ENCODE measurements at regions not wholly inside any gene's neighbourhood (a gene's known extent, or its start where the extent isn't known, plus 50 kb on each side); places are given as distances from the start of the nearest gene placed in this dataset.

DNA sequence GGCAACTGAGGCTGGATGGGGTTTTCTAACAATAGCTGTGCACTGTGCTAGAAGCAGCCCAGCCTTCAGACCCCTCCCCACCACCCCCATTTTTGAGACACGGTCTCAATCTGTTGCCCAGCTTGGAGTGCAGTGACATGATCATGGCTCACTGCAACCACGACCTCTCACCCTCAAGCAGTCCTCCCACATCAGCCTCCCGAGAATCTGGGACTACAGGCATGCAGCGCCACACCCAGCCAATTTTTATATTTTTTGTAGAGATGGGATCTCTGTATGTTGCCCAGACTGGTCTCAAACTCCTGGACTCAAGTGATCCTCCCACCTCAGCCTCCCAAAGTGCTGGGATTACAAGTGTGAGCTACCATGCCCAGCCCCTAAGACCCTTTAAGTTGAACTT lies 182.5 kb downstream of the DRD1 start:
- no peak for DNase-seq (ENCODE audit: low read depth in 6 of 9, low spot score in 9 of 9)
- Histone ChIP-seq H3K36me3 (ENCODE audit: control insufficient read depth in 2 of 2, insufficient read depth in 2 of 2, low read length in 1 of 2) (no peaks in the 10 kb centered on the region), H3K4me3 (ENCODE audit: low read length in 2 of 2) (no peak overlapping the region), H3K9me3 (ENCODE audit: control insufficient read depth in 2 of 2, insufficient read depth in 1 of 2, low read length in 1 of 2) (no peaks in the 10 kb centered on the region), H3K27ac (ENCODE audit: low read depth in 1 of 2, low read length in 1 of 2) (no peak overlapping the region), H3K27me3 (ENCODE audit: control insufficient read depth in 2 of 2, insufficient read depth in 1 of 2, low read length in 1 of 2) (no peaks in the 10 kb centered on the region), H3K4me1 (ENCODE audit: control insufficient read depth in 2 of 2, insufficient read depth in 2 of 2, low read length in 2 of 2) (no peaks in the 10 kb centered on the region)
- 90% methylated on average over 4 of the region's 4 CpGs for WGBS

DNA sequence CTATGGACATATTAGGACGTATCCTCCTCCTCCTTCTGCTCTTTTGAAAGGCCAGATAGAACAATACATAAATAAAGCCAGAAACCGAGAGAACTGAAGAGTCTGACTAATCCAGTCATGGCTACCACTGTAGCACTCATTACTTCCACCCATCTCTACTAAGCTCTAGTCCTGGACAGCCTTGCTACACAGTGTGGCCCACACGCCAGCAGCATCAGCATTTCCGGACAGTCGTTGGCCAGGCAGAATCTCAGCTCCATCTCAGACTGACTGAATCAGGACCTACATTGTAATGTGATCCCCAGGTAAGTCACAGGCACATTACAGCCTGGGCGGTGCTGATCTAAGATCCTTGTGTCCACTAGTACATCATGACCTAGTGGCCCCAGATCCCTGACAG lies 182.9 kb downstream of the DRD1 start:
- no peak for DNase-seq (ENCODE audit: low read depth in 6 of 9, low spot score in 9 of 9)
- Histone ChIP-seq H3K36me3 (ENCODE audit: control insufficient read depth in 2 of 2, insufficient read depth in 2 of 2, low read length in 1 of 2) (no peaks in the 10 kb centered on the region), H3K4me1 (ENCODE audit: control insufficient read depth in 2 of 2, insufficient read depth in 2 of 2, low read length in 2 of 2) (no peaks in the 10 kb centered on the region), H3K27ac (ENCODE audit: low read depth in 1 of 2, low read length in 1 of 2) (no peak overlapping the region), H3K9me3 (ENCODE audit: control insufficient read depth in 2 of 2, insufficient read depth in 1 of 2, low read length in 1 of 2) (no peaks in the 10 kb centered on the region), H3K4me3 (ENCODE audit: low read length in 2 of 2) (no peak overlapping the region), H3K27me3 (ENCODE audit: control insufficient read depth in 2 of 2, insufficient read depth in 1 of 2, low read length in 1 of 2) (no peaks in the 10 kb centered on the region)
- 88% methylated on average over 6 of the region's 6 CpGs for WGBS

DNA sequence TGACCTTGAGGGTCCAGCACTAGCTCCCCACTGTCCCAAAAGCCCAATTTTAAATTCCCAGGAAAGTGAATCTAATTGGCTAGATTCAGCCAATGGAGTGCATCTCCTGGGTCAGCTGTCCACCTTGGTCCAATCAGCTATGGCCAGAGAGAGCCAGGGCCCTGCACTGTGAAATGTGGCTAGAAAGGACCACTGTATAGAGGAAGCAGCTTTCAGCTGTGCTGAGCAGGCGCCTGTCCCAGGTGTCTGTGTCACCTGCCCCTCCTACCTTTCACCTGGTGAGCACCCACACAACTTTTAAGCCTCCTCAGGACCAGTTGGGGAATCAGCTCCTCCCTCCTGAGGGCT lies 186.2 kb downstream of the DRD1 start:
- no peaks in the 10 kb centered on the region for H3K9me3 ChIP-seq (ENCODE audit: control insufficient read depth in 2 of 2, insufficient read depth in 1 of 2, low read length in 1 of 2)
- H3K27ac ChIP-seq (ENCODE audit: low read depth in 1 of 2, low read length in 1 of 2), result no peak overlapping the region
- no peaks in the 10 kb centered on the region for H3K4me1 ChIP-seq (ENCODE audit: control insufficient read depth in 2 of 2, insufficient read depth in 2 of 2, low read length in 2 of 2)
- no peaks in the 10 kb centered on the region for H3K27me3 ChIP-seq (ENCODE audit: control insufficient read depth in 2 of 2, insufficient read depth in 1 of 2, low read length in 1 of 2)
- no peak for DNase-seq (ENCODE audit: low read depth in 6 of 9, low spot score in 9 of 9)
- 87% methylated on average over 1 of the region's 1 CpG for WGBS
- H3K4me3 ChIP-seq (ENCODE audit: low read length in 2 of 2), result no peak overlapping the region
- H3K36me3 ChIP-seq (ENCODE audit: control insufficient read depth in 2 of 2, insufficient read depth in 2 of 2, low read length in 1 of 2), result no peaks in the 10 kb centered on the region

DNA sequence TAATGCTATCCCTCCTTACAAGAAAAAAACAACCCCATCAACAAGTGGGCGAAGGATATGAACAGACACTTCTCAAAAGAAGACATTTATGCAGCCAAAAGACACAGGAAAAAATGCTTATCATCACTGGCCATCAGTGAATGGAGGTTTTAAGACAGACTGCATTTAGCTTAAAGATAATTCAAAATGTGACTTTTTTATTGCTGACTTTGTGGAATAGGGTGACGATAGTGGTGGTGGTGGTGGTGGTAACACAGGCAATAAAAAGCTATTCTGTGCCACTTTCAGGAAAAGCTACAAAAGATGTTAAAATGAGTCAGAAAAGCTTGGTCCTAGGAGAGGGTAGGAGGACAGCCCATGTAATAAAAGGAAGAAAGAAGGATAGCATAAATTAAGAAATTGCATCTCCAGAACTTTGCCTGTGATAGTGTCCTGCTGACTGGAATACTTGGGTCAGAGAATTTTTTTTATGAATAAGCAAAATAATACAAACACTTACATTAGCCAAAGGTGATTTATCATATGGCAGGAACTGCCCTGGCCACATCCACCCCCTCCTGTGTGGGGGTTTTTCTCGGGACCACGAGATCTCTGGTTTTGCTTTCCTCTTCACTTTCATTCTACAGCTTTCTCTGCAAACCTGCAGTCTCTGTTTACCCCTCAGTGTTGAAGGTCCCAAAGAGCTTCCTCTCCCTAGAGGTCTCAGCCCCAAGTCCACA lies 186.7 kb downstream of the DRD1 start:
- WGBS, result 78% methylated on average over 4 of the region's 4 CpGs
- no peaks in the 10 kb centered on the region for H3K4me1 ChIP-seq (ENCODE audit: control insufficient read depth in 2 of 2, insufficient read depth in 2 of 2, low read length in 2 of 2)
- no peaks in the 10 kb centered on the region for H3K27me3 ChIP-seq (ENCODE audit: control insufficient read depth in 2 of 2, insufficient read depth in 1 of 2, low read length in 1 of 2)
- no peak overlapping the region for H3K4me3 ChIP-seq (ENCODE audit: low read length in 2 of 2)
- no peaks in the 10 kb centered on the region for H3K36me3 ChIP-seq (ENCODE audit: control insufficient read depth in 2 of 2, insufficient read depth in 2 of 2, low read length in 1 of 2)
- no peak for DNase-seq (ENCODE audit: low read depth in 6 of 9, low spot score in 9 of 9)
- H3K9me3 ChIP-seq (ENCODE audit: control insufficient read depth in 2 of 2, insufficient read depth in 1 of 2, low read length in 1 of 2), result no peaks in the 10 kb centered on the region
- H3K27ac ChIP-seq (ENCODE audit: low read depth in 1 of 2, low read length in 1 of 2), result no peak overlapping the region

DNA sequence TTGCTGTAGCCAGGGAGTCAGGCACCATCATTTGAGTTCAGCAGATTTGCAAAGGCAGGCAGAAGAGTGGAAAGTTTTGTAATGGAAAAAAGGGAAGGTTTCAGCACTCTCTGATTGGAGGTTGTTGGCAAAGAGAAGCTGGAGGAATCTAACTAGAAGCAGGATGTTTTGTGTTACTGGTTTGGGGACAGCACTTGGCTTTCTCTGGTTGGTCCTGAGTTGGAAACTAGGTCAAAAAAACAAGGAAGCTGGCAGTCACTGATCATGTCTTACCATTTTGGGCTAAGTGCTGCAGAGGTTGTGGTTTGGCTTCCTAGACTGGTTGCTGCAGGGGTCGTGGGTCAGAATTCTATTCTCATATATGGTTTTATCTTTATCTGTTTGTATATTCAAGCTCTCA lies 189.8 kb downstream of the DRD1 start:
- Histone ChIP-seq H3K4me1 (ENCODE audit: control insufficient read depth in 2 of 2, insufficient read depth in 2 of 2, low read length in 2 of 2) (no peaks in the 10 kb centered on the region), H3K36me3 (ENCODE audit: control insufficient read depth in 2 of 2, insufficient read depth in 2 of 2, low read length in 1 of 2) (no peaks in the 10 kb centered on the region), H3K4me3 (ENCODE audit: low read length in 2 of 2) (no peak overlapping the region), H3K9me3 (ENCODE audit: control insufficient read depth in 2 of 2, insufficient read depth in 1 of 2, low read length in 1 of 2) (no peaks in the 10 kb centered on the region), H3K27me3 (ENCODE audit: control insufficient read depth in 2 of 2, insufficient read depth in 1 of 2, low read length in 1 of 2) (no peaks in the 10 kb centered on the region), H3K27ac (ENCODE audit: low read depth in 1 of 2, low read length in 1 of 2) (no peak overlapping the region)
- WGBS, result 34% methylated on average over 1 of the region's 1 CpG
- DNase-seq (ENCODE audit: low read depth in 6 of 9, low spot score in 9 of 9), result no peak

DNA sequence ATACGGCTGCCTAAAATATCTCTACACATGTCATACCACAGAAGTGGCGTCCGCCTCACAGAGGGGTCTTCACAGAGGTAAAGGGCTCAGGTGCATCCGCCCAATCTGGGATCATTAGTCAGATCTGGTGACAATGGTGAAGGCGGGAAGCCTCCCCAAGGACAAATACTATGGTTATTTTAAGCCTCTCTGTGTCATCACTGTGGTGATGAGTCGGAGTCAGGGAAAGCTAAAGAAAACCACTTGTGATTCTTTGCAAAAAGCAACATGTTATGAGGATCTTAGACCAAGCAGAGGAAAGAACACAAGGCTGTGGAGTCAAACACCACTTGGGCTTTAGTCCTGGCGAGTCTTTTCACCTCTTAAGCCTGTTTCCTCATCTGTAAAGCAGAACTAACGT lies 190.4 kb downstream of the DRD1 start:
- Histone ChIP-seq H3K36me3 (ENCODE audit: control insufficient read depth in 2 of 2, insufficient read depth in 2 of 2, low read length in 1 of 2) (no peaks in the 10 kb centered on the region), H3K4me1 (ENCODE audit: control insufficient read depth in 2 of 2, insufficient read depth in 2 of 2, low read length in 2 of 2) (no peaks in the 10 kb centered on the region), H3K4me3 (ENCODE audit: low read length in 2 of 2) (no peak overlapping the region), H3K27me3 (ENCODE audit: control insufficient read depth in 2 of 2, insufficient read depth in 1 of 2, low read length in 1 of 2) (no peaks in the 10 kb centered on the region), H3K9me3 (ENCODE audit: control insufficient read depth in 2 of 2, insufficient read depth in 1 of 2, low read length in 1 of 2) (no peaks in the 10 kb centered on the region), H3K27ac (ENCODE audit: low read depth in 1 of 2, low read length in 1 of 2) (no peak overlapping the region)
- 76% methylated on average over 8 of the region's 8 CpGs for WGBS
- DNase-seq (ENCODE audit: low read depth in 6 of 9, low spot score in 9 of 9), result no peak

DNA sequence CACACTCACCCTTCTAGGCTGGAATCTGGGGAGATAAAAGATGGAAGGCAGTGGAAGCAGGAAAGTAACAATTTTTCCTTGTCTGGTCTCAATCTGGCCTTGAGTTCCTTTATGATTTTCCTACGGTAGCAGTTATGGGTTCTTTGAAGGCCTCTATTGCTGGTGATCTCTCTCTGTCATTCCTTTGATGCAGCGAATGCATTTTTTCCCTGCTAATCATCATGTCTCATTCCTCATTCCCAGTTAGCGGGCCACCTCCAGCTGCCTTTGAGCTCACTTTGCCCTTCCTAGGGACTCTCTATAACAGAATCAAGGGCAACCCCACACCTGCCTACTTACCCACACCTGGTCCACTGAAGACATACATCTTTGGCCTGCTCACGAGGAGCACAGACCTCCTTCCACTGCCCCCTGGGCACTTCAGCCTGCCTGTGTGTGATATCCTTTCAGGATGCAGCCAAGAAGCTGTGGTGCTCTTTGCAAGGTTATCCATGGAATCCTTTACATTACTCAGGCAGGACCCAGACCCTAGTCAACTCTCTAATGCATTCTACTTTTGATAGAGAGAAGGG lies 191.7 kb downstream of the DRD1 start:
- WGBS, result 94% methylated on average over 4 of the region's 4 CpGs
- H3K4me3 ChIP-seq (ENCODE audit: low read length in 2 of 2), result no peak overlapping the region
- no peak for DNase-seq (ENCODE audit: low read depth in 6 of 9, low spot score in 9 of 9)
- H3K27ac ChIP-seq (ENCODE audit: low read depth in 1 of 2, low read length in 1 of 2), result no peak overlapping the region
- no peaks in the 10 kb centered on the region for H3K36me3 ChIP-seq (ENCODE audit: control insufficient read depth in 2 of 2, insufficient read depth in 2 of 2, low read length in 1 of 2)
- H3K9me3 ChIP-seq (ENCODE audit: control insufficient read depth in 2 of 2, insufficient read depth in 1 of 2, low read length in 1 of 2), result no peaks in the 10 kb centered on the region
- no peaks in the 10 kb centered on the region for H3K27me3 ChIP-seq (ENCODE audit: control insufficient read depth in 2 of 2, insufficient read depth in 1 of 2, low read length in 1 of 2)
- H3K4me1 ChIP-seq (ENCODE audit: control insufficient read depth in 2 of 2, insufficient read depth in 2 of 2, low read length in 2 of 2), result no peaks in the 10 kb centered on the region

DNA sequence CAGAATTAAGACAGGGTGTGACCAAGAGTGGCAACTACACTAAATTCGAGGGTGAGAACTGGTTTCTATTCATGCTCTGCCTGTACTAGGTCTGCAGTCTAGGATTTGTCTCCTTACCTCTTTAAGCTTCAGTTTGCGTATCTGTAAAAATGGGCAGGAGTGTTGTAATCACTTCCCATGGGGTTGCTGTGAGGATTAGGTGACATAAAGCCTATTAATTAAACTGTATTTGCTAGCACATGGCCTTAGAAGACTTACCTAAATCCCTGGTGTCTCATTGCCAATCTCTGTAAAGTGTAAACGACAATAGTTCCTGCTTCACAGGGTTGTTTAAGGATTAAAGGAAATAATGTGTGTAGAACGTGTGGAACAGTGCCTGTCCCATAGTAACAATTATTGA lies 193.6 kb downstream of the DRD1 start:
- no peak for DNase-seq (ENCODE audit: low read depth in 6 of 9, low spot score in 9 of 9)
- Histone ChIP-seq H3K36me3 (ENCODE audit: control insufficient read depth in 2 of 2, insufficient read depth in 2 of 2, low read length in 1 of 2) (no peaks in the 10 kb centered on the region), H3K9me3 (ENCODE audit: control insufficient read depth in 2 of 2, insufficient read depth in 1 of 2, low read length in 1 of 2) (no peaks in the 10 kb centered on the region), H3K4me1 (ENCODE audit: control insufficient read depth in 2 of 2, insufficient read depth in 2 of 2, low read length in 2 of 2) (no peaks in the 10 kb centered on the region), H3K27ac (ENCODE audit: low read depth in 1 of 2, low read length in 1 of 2) (no peak overlapping the region), H3K27me3 (ENCODE audit: control insufficient read depth in 2 of 2, insufficient read depth in 1 of 2, low read length in 1 of 2) (no peaks in the 10 kb centered on the region), H3K4me3 (ENCODE audit: low read length in 2 of 2) (no peak overlapping the region)
- 80% methylated on average over 4 of the region's 4 CpGs for WGBS

DNA sequence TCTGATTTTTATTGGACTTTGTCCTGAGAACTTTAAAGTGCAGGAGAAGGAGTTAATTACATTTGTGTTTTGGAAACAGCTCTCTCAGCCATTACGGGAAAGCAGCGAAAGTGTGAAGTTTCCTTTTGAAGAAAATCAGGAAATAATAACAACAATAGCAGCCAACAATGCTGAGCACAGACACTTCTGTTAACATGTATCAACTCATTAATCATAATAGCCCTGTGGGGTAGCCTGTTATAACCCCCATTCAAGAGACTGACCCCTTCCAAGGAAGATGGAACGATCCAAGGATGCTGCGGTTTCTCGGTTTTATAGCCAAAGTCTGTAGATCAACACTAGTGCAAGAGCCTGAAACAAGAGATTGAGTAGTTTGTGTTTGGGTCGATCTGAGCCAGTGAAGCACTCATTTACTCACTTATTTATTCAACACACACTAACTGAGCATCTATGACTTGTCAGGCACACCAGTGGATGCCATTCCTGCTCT lies 195.5 kb downstream of the DRD1 start:
- Histone ChIP-seq H3K36me3 (ENCODE audit: control insufficient read depth in 2 of 2, insufficient read depth in 2 of 2, low read length in 1 of 2) (no peaks in the 10 kb centered on the region), H3K4me1 (ENCODE audit: control insufficient read depth in 2 of 2, insufficient read depth in 2 of 2, low read length in 2 of 2) (no peaks in the 10 kb centered on the region), H3K27me3 (ENCODE audit: control insufficient read depth in 2 of 2, insufficient read depth in 1 of 2, low read length in 1 of 2) (no peaks in the 10 kb centered on the region), H3K27ac (ENCODE audit: low read depth in 1 of 2, low read length in 1 of 2) (no peak overlapping the region), H3K4me3 (ENCODE audit: low read length in 2 of 2) (no peak overlapping the region), H3K9me3 (ENCODE audit: control insufficient read depth in 2 of 2, insufficient read depth in 1 of 2, low read length in 1 of 2) (no peaks in the 10 kb centered on the region)
- DNase-seq (ENCODE audit: low read depth in 6 of 9, low spot score in 9 of 9), result no peak
- WGBS, result 81% methylated on average over 6 of the region's 6 CpGs
